Panc1 (cell line): ENCODE measurements at regions not wholly inside any gene's neighbourhood (a gene's known extent, or its start where the extent isn't known, plus 50 kb on each side); places are given as distances from the start of the nearest gene placed in this dataset.

ENCODE experiments used
- POLR2AphosphoS5 ChIP-seq: IDR thresholded peaks from 2 replicates; pipeline ENCODE4 v1.6.1; 2012; ENCODE audit warnings: mild to moderate bottlenecking, low read depth, low read length, moderate library complexity
- TF ChIP-seq, protein P1 (sequence below): fragments of 450-650 bp; IDR thresholded peaks from 2 replicates; pipeline ENCODE4 v1.5.1; 2017; ENCODE audit warnings: mild to moderate bottlenecking
- TF ChIP-seq, protein P2 (sequence below), 2 experiments: IDR thresholded peaks; 2 replicates each; pipeline ENCODE4 v1.6.1; 2011 to 2012; ENCODE audit warnings: low read depth in 2 of 2, control low read depth in 1 of 2, low read length in 1 of 2, mild to moderate bottlenecking in 1 of 2, moderate library complexity in 1 of 2; ENCODE audit not compliant: insufficient read depth in 1 of 2

DNA sequence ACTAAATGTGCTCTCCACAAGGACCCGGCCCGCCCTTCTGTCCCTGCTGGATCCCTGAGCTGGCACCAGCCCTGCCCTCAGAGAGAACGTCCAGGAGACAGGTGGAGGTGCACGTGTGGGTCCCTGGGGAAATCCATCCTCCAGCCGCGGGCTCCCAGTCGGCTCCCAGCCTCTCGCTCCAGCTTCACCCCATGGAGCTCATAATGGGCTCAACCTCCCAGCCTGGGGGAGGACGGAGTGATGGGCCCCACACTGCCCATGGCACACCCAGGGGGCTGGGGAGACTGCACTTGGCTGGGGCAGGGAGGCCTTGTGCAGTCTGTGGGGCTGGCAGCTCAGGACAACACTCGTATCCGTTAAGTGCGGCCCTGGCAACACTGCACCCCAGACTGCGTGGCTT, 250.5 kb downstream of the TMEM121 start:
- TF ChIP-seq, protein P1, sequence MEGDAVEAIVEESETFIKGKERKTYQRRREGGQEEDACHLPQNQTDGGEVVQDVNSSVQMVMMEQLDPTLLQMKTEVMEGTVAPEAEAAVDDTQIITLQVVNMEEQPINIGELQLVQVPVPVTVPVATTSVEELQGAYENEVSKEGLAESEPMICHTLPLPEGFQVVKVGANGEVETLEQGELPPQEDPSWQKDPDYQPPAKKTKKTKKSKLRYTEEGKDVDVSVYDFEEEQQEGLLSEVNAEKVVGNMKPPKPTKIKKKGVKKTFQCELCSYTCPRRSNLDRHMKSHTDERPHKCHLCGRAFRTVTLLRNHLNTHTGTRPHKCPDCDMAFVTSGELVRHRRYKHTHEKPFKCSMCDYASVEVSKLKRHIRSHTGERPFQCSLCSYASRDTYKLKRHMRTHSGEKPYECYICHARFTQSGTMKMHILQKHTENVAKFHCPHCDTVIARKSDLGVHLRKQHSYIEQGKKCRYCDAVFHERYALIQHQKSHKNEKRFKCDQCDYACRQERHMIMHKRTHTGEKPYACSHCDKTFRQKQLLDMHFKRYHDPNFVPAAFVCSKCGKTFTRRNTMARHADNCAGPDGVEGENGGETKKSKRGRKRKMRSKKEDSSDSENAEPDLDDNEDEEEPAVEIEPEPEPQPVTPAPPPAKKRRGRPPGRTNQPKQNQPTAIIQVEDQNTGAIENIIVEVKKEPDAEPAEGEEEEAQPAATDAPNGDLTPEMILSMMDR: no peak
- TF ChIP-seq POLR2AphosphoS5: no peak
- TF ChIP-seq, protein P2, sequence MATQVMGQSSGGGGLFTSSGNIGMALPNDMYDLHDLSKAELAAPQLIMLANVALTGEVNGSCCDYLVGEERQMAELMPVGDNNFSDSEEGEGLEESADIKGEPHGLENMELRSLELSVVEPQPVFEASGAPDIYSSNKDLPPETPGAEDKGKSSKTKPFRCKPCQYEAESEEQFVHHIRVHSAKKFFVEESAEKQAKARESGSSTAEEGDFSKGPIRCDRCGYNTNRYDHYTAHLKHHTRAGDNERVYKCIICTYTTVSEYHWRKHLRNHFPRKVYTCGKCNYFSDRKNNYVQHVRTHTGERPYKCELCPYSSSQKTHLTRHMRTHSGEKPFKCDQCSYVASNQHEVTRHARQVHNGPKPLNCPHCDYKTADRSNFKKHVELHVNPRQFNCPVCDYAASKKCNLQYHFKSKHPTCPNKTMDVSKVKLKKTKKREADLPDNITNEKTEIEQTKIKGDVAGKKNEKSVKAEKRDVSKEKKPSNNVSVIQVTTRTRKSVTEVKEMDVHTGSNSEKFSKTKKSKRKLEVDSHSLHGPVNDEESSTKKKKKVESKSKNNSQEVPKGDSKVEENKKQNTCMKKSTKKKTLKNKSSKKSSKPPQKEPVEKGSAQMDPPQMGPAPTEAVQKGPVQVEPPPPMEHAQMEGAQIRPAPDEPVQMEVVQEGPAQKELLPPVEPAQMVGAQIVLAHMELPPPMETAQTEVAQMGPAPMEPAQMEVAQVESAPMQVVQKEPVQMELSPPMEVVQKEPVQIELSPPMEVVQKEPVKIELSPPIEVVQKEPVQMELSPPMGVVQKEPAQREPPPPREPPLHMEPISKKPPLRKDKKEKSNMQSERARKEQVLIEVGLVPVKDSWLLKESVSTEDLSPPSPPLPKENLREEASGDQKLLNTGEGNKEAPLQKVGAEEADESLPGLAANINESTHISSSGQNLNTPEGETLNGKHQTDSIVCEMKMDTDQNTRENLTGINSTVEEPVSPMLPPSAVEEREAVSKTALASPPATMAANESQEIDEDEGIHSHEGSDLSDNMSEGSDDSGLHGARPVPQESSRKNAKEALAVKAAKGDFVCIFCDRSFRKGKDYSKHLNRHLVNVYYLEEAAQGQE (IDR thresholded peaks at IDR 0.05; ENCODE audit: insufficient read depth in 1 of 2, low read depth in 2 of 2, low read length in 1 of 2): no peak
